Panc1 (cell line): ENCODE measurements at regions not wholly inside any gene's neighbourhood (a gene's known extent, or its start where the extent isn't known, plus 50 kb on each side); places are given as distances from the start of the nearest gene placed in this dataset.

ENCODE experiments used
- ATAC-seq: fragments of 200-7000 bp; cut with Tn5 transposase; 2 replicates; pipeline ENCODE4 v1.9.1; 2020; ENCODE audit warnings: mild to moderate bottlenecking, moderate library complexity
- BruUV-seq: library from RNA; stranded (reverse); fragments of 400-500 nt; replicated peaks from 2 replicates; lab custom pipeline; 2021; lab: Mats Ljungman, UMichigan
- CTCF ChIA-PET: fragments of 300-600 bp; sonication (Branson Sonifier 250); formaldehyde crosslinking; loops from one replicate; lab custom pipeline; 2022; ENCODE audit warnings: antibody characterized with exemption; lab: Charles Lee
- POLR2A ChIA-PET: fragments of 300-600 bp; sonication (Branson Sonifier 250); formaldehyde crosslinking; loops from one replicate; lab custom pipeline; 2022; ENCODE audit warnings: antibody characterized with exemption; lab: Charles Lee
- DNase-seq: peaks from one replicate; pipeline ENCODE4 v3.0.0-alpha.2; 2010; ENCODE audit warnings: low read depth, low spot score
- H3K27ac ChIP-seq: 2 replicates; pipeline ENCODE4 v1.5.1; 2011; ENCODE audit warnings: mild to moderate bottlenecking, low read length, inconsistent platforms
- H3K27me3 ChIP-seq: fragments of 200-500 bp; sonication (Bioruptor generic); 2 replicates; pipeline ENCODE4 v1.6.0; 2014; ENCODE audit warnings: low read length, inconsistent platforms; ENCODE audit not compliant: control insufficient read depth, insufficient read depth
- H3K36me3 ChIP-seq: fragments of 200-500 bp; sonication (Bioruptor generic); 2 replicates; pipeline ENCODE4 v1.5.1; 2014; ENCODE audit warnings: inconsistent platforms, mild to moderate bottlenecking, low read length, moderate library complexity; ENCODE audit not compliant: control insufficient read depth, insufficient read depth
- H3K4me1 ChIP-seq: 2 replicates; pipeline ENCODE4 v1.5.1; 2011; ENCODE audit warnings: inconsistent platforms, mild to moderate bottlenecking, low read length, moderate library complexity; ENCODE audit not compliant: control insufficient read depth, insufficient read depth
- H3K4me3 ChIP-seq, 2 experiments: 2 replicates each; pipeline ENCODE4 v1.5.1; 2011 to 2012; ENCODE audit warnings: low read depth in 2 of 2, low read length in 2 of 2, mild to moderate bottlenecking in 2 of 2, inconsistent platforms in 1 of 2, moderate library complexity in 1 of 2
- H3K9me3 ChIP-seq: fragments of 200-500 bp; sonication (Bioruptor generic); 2 replicates; pipeline ENCODE4 v1.5.1; 2014; ENCODE audit warnings: low read depth, mild to moderate bottlenecking, inconsistent platforms, low read length, moderate library complexity; ENCODE audit not compliant: control insufficient read depth, insufficient read depth
- POLR2AphosphoS5 ChIP-seq: IDR thresholded peaks from 2 replicates; pipeline ENCODE4 v1.6.1; 2012; ENCODE audit warnings: mild to moderate bottlenecking, low read depth, low read length, moderate library complexity
- SIN3A ChIP-seq: IDR thresholded peaks from 2 replicates; pipeline ENCODE4 v1.6.1; 2012; ENCODE audit warnings: low read depth, mild to moderate bottlenecking, low read length, moderate library complexity, borderline replicate concordance; ENCODE audit not compliant: insufficient read depth
- TCF7L2 ChIP-seq: IDR thresholded peaks from 2 replicates; pipeline ENCODE4 v1.6.1; 2011; ENCODE audit warnings: mild to moderate bottlenecking, low read depth, low read length, inconsistent platforms
- in situ Hi-C: cut with HindIII; loops from 2 replicates; pipeline ENCODE4 v1.10.0; 2016; ENCODE audit warnings: low sequenced_read_pairs, low pct_unique_long_range_greater_than_20kb
- intact Hi-C: fragments of 100-400 bp; cut with micrococcal nuclease; formaldehyde crosslinking; loops from one replicate; pipeline ENCODE4 v1.10.0; 2022; ENCODE audit not compliant: unreplicated experiment
- TF ChIP-seq, protein P1 (sequence below), 2 experiments: IDR thresholded peaks; 2 replicates each; pipeline ENCODE4 v1.6.1; 2011 to 2012; ENCODE audit warnings: low read depth in 2 of 2, control low read depth in 1 of 2, low read length in 1 of 2, mild to moderate bottlenecking in 1 of 2, moderate library complexity in 1 of 2; ENCODE audit not compliant: insufficient read depth in 1 of 2
- TF ChIP-seq, protein P2 (sequence below): fragments of 450-650 bp; IDR thresholded peaks from 2 replicates; pipeline ENCODE4 v1.5.1; 2017; ENCODE audit warnings: mild to moderate bottlenecking

DNA sequence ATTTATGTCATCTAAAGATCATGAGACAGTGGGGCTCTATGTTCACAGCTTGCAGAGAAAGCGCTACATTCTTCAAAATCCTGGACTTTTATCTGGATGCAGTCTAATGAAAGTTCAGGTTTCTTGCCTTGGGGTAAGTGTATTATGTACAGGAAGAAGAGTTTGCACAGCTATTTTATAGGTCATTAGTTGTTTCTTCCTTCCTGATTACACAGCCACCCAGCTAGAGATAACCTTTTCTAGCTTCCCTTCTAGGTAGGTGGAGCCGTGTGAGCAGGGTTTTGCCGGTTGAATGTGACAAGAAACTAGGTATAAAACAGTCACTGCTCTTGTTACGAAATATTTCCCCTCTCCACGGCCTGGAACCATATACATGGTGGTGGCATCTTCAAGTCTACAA lies 800.8 kb upstream of the SOX11 start:
- Histone ChIP-seq H3K4me1 (no peaks in the 10 kb centered on the region), H3K9me3 (no peaks in the 10 kb centered on the region), H3K4me3 (no peak overlapping the region), H3K36me3 (no peaks in the 10 kb centered on the region), H3K27me3 (no peaks in the 10 kb centered on the region), H3K27ac (no peak overlapping the region)
- TF ChIP-seq SIN3A (no peak), POLR2AphosphoS5 (no peak), TCF7L2 (no peak)
- TF ChIP-seq, protein P1, sequence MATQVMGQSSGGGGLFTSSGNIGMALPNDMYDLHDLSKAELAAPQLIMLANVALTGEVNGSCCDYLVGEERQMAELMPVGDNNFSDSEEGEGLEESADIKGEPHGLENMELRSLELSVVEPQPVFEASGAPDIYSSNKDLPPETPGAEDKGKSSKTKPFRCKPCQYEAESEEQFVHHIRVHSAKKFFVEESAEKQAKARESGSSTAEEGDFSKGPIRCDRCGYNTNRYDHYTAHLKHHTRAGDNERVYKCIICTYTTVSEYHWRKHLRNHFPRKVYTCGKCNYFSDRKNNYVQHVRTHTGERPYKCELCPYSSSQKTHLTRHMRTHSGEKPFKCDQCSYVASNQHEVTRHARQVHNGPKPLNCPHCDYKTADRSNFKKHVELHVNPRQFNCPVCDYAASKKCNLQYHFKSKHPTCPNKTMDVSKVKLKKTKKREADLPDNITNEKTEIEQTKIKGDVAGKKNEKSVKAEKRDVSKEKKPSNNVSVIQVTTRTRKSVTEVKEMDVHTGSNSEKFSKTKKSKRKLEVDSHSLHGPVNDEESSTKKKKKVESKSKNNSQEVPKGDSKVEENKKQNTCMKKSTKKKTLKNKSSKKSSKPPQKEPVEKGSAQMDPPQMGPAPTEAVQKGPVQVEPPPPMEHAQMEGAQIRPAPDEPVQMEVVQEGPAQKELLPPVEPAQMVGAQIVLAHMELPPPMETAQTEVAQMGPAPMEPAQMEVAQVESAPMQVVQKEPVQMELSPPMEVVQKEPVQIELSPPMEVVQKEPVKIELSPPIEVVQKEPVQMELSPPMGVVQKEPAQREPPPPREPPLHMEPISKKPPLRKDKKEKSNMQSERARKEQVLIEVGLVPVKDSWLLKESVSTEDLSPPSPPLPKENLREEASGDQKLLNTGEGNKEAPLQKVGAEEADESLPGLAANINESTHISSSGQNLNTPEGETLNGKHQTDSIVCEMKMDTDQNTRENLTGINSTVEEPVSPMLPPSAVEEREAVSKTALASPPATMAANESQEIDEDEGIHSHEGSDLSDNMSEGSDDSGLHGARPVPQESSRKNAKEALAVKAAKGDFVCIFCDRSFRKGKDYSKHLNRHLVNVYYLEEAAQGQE (IDR thresholded peaks at IDR 0.05; ENCODE audit: insufficient read depth in 1 of 2, low read depth in 2 of 2, low read length in 1 of 2): no peak
- TF ChIP-seq, protein P2, sequence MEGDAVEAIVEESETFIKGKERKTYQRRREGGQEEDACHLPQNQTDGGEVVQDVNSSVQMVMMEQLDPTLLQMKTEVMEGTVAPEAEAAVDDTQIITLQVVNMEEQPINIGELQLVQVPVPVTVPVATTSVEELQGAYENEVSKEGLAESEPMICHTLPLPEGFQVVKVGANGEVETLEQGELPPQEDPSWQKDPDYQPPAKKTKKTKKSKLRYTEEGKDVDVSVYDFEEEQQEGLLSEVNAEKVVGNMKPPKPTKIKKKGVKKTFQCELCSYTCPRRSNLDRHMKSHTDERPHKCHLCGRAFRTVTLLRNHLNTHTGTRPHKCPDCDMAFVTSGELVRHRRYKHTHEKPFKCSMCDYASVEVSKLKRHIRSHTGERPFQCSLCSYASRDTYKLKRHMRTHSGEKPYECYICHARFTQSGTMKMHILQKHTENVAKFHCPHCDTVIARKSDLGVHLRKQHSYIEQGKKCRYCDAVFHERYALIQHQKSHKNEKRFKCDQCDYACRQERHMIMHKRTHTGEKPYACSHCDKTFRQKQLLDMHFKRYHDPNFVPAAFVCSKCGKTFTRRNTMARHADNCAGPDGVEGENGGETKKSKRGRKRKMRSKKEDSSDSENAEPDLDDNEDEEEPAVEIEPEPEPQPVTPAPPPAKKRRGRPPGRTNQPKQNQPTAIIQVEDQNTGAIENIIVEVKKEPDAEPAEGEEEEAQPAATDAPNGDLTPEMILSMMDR: no peak
- BruUV-seq: no TSS peak
- ATAC-seq (no peak), DNase-seq (no peak)
- intact Hi-C loops: no loop called here
- in situ Hi-C loops: no loop called here
- ChIA-PET POLR2A (no interaction called here), CTCF (no interaction called here)

DNA sequence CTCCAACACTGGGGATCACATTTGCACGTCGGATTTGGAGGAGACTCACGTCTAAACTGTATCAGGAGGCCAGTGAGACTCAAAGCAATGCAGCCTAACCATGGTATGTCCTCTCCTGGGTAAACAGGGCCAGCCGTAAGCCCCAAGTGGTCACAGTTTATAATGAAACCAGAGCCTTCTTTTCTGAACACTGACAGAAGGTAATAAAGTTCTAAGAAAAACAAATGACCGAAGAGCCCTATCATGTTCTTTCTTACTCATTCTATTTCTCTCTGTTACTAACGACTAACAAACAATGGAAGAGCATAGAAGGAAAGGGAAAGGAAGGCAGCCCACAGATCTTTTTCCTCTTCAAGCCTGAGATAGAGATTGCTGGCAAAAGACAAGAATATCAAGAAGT lies 796.8 kb upstream of the SOX11 start:
- no peak for DNase-seq
- BruUV-seq: no TSS peak
- in situ Hi-C loops: no loop called here
- Histone ChIP-seq H3K4me3 (no peak overlapping the region), H3K36me3 (no peaks in the 10 kb centered on the region), H3K27ac (no peak overlapping the region), H3K4me1 (no peaks in the 10 kb centered on the region), H3K27me3 (no peaks in the 10 kb centered on the region), H3K9me3 (no peaks in the 10 kb centered on the region)
- TF ChIP-seq, protein P1 (IDR thresholded peaks at IDR 0.05; ENCODE audit: insufficient read depth in 1 of 2, low read depth in 2 of 2, low read length in 1 of 2): no peak
- TF ChIP-seq TCF7L2: no peak
- no peak for TF ChIP-seq SIN3A
- POLR2A ChIA-PET: no interaction called here
- CTCF ChIA-PET: no interaction called here
- intact Hi-C loops: no loop called here
- no peak for ATAC-seq
